Activated B cell treated with CpG ODN at 0.5 μM for 24 hours (primary cell): ENCODE measurements at regions not wholly inside any gene's neighbourhood (a gene's known extent, or its start where the extent isn't known, plus 50 kb on each side); places are given as distances from the start of the nearest gene placed in this dataset.
A peak's percentile ranks its signal among the peaks of the same experiment; 100 is the strongest.

Experiments
- ATAC-seq: fragments of 200-7000 bp; cut with Tn5 transposase; one replicate; pipeline ENCODE4 v1.10.0; 2021; ENCODE audit warnings: low read depth, mild to moderate bottlenecking, moderate library complexity
- CTCF ChIA-PET: fragments of 350-600 bp; sonication (Branson Sonifier 250); formaldehyde crosslinking; loops from one replicate; lab custom pipeline; 2021; ENCODE audit warnings: antibody characterized with exemption; lab: Charles Lee
- POLR2A ChIA-PET: fragments of 350-600 bp; sonication (Branson Sonifier 250); formaldehyde crosslinking; loops from one replicate; lab custom pipeline; 2021; ENCODE audit warnings: antibody characterized with exemption; lab: Charles Lee
- DNase-seq: peaks from one replicate; pipeline ENCODE4 v3.0.0; 2022
- H3K27ac Mint-ChIP-seq: one replicate; pipeline ENCODE4 v1.8.0; 2020; ENCODE audit warnings: mixed read lengths
- H3K27me3 Mint-ChIP-seq: one replicate; pipeline ENCODE4 v1.8.0; 2021; ENCODE audit warnings: mixed read lengths
- H3K36me3 Mint-ChIP-seq: one replicate; pipeline ENCODE4 v1.8.0; 2021; ENCODE audit warnings: low read depth, mixed read lengths
- H3K4me1 Mint-ChIP-seq: one replicate; pipeline ENCODE4 v1.8.0; 2021; ENCODE audit warnings: mixed read lengths
- H3K4me3 Mint-ChIP-seq: one replicate; pipeline ENCODE4 v1.8.0; 2020; ENCODE audit warnings: mild to moderate bottlenecking, mixed read lengths
- H3K9me3 Mint-ChIP-seq: one replicate; pipeline ENCODE4 v1.8.0; 2020; ENCODE audit warnings: mixed read lengths
- intact Hi-C: fragments of 100-400 bp; cut with micrococcal nuclease; formaldehyde crosslinking; loops from one replicate; pipeline ENCODE4 v1.15.1; 2024
- TF ChIP-seq, protein P1 (sequence below): fragments of 200-600 bp; IDR thresholded peaks from one replicate; pipeline ENCODE4 v1.8.0; 2022; ENCODE audit warnings: antibody characterized with exemption, mild to moderate bottlenecking

DNA sequence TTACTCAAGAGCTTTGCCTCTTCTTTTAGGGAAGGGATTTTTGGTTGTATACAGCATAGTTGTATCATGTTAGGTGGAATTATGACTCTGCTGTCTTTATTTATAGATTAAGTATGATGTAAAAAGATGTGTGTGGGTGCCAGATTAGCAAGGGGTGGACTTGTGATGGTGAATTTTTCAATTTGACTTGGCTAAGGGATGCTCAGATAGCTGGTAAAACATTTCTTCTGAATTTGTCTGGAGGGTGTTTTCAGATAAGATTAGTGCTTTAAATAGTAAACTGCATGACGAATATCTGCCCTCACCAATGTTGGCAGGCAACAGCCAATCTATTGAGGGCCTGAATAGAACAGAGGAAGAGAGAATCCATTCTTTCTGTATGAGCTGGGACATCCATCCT, 173.3 kb upstream of the TNFAIP3 start:
- no peaks in the 10 kb centered on the region for H3K9me3 Mint-ChIP-seq
- H3K27me3 Mint-ChIP-seq = peaks cover 5% of the 10 kb centered on the region
- no peak for DNase-seq
- peaks cover 4% of the 10 kb centered on the region for H3K4me1 Mint-ChIP-seq
- no peak for ATAC-seq
- H3K36me3 Mint-ChIP-seq = no peaks in the 10 kb centered on the region
- intact Hi-C loops = no loop called here
- H3K4me3 Mint-ChIP-seq = no peak overlapping the region
- POLR2A ChIA-PET = no interaction called here
- H3K27ac Mint-ChIP-seq = no peak overlapping the region
- TF ChIP-seq, protein P1, sequence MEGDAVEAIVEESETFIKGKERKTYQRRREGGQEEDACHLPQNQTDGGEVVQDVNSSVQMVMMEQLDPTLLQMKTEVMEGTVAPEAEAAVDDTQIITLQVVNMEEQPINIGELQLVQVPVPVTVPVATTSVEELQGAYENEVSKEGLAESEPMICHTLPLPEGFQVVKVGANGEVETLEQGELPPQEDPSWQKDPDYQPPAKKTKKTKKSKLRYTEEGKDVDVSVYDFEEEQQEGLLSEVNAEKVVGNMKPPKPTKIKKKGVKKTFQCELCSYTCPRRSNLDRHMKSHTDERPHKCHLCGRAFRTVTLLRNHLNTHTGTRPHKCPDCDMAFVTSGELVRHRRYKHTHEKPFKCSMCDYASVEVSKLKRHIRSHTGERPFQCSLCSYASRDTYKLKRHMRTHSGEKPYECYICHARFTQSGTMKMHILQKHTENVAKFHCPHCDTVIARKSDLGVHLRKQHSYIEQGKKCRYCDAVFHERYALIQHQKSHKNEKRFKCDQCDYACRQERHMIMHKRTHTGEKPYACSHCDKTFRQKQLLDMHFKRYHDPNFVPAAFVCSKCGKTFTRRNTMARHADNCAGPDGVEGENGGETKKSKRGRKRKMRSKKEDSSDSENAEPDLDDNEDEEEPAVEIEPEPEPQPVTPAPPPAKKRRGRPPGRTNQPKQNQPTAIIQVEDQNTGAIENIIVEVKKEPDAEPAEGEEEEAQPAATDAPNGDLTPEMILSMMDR = no peak
- CTCF ChIA-PET = interaction anchor here (1.5 kb wide), 1 partner anchor 32 kb away, joined by 3 read pairs; no protein-coding TSS in a partner anchor

DNA sequence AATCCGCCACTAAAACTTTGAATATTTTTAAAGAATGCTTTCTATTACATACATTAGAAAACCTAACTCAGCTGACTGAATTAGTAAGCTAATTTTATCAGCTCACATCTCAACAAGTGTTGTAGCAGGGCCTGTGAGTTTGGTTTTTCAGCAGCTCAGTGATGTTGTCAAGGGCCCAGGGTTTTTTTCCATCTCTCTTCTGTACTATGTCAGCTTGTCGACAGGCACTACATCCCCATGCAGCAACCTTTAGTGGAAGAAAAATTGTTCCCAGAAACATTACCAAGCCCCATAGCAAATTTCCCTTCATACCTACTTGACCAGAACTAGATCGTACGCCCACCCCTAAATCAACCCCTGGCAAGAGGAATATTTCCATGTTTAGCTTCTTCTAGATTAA, 170.3 kb upstream of the TNFAIP3 start:
- ATAC-seq (no peak), DNase-seq (no peak)
- ChIA-PET POLR2A (no interaction called here), CTCF (interaction anchor here (1.1 to 1.5 kb wide), 4 partner anchors 11 to 620 kb away, joined by 3 to 4 read pairs (median 3); no protein-coding TSS in a partner anchor)
- Mint-ChIP-seq H3K4me1 (peaks cover 14% of the 10 kb centered on the region), H3K9me3 (no peaks in the 10 kb centered on the region), H3K36me3 (no peaks in the 10 kb centered on the region), H3K27me3 (peaks cover 5% of the 10 kb centered on the region), H3K27ac (no peak overlapping the region), H3K4me3 (no peak overlapping the region)
- TF ChIP-seq, protein P1 = no peak
- intact Hi-C loops = no loop called here

DNA sequence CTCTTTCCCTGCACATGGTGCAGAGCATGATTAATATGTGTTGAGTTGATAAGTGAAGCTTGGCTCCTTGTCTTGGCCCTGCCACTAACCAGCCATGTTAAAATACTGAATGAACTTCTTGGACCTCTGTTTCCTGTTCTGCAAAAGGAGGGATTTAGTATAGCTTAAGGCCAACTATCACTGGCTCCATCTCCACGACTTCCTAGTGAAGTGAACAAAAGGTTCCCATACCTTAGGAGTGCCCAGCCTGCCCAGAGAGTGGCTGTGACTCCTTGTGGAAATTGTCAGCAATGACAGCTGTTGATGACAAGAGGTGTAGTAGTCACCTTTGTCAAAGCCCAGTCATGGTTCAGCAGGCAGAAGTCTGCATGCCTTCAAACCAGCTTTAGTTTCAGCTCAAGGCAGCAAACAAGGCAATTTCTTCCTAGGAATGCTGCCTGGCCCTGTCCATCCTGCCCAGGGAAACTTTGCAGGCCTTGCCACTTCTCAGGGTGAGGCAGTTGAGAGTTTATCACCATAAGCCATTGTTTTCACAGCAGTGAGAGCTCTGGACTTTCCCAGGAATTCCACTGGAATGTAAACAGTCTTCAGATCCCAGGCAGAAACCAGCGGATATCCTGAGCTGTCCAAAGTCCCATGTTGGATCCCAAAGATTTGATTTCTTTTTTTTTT, 169.7 kb upstream of the TNFAIP3 start:
- TF ChIP-seq, protein P1 = no peak
- intact Hi-C loops = no loop called here
- H3K4me3 Mint-ChIP-seq = no peak overlapping the region
- H3K27me3 Mint-ChIP-seq = peaks cover 5% of the 10 kb centered on the region
- POLR2A ChIA-PET = interaction anchor here (0.7 kb wide), 3 partner anchors 171 to 262 kb away, joined by 3 to 5 read pairs (median 5); no protein-coding TSS in a partner anchor
- no peaks in the 10 kb centered on the region for H3K36me3 Mint-ChIP-seq
- H3K27ac Mint-ChIP-seq = no peak overlapping the region
- CTCF ChIA-PET = interaction anchor here (1.1 to 1.5 kb wide), 4 partner anchors 11 to 621 kb away, joined by 3 to 4 read pairs (median 3); no protein-coding TSS in a partner anchor
- H3K4me1 Mint-ChIP-seq = peaks cover 14% of the 10 kb centered on the region
- peak; percentile 37 for ATAC-seq
- no peak for DNase-seq
- H3K9me3 Mint-ChIP-seq = no peaks in the 10 kb centered on the region

DNA sequence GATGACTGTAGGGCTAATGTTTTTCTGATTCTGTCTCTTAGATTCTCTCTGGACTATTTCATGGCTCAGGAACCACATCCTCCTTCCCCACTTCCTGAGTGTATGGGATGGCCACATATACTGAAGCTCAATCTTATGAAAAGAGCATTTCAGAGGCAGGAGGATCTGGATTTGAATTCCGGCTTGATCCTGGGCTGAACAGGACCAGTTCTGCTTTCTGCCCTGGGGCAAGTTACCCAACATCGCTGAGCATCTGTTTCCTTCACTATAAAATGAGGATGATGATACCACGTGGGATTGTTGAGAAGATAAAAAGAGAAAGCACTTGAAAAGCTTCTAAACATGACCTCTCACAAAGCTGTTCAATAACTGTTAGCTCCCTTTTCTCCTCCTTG, 168.4 kb upstream of the TNFAIP3 start:
- H3K27ac Mint-ChIP-seq = no peak overlapping the region
- H3K4me1 Mint-ChIP-seq = peaks cover 14% of the 10 kb centered on the region
- DNase-seq (no peak), ATAC-seq (no peak)
- ChIA-PET POLR2A (interaction anchor here (1.2 kb wide), 1 partner anchor 169 kb away, joined by 3 read pairs; the partner anchor contains the start of gene TNFAIP3), CTCF (interaction anchor here (0.8 to 1.8 kb wide), 7 partner anchors 11 to 309 kb away, joined by 3 to 9 read pairs (median 4); partner anchors contain the start of gene TNFAIP3)
- peaks cover 5% of the 10 kb centered on the region for H3K27me3 Mint-ChIP-seq
- TF ChIP-seq, protein P1 = no peak
- intact Hi-C loops = no loop called here
- no peaks in the 10 kb centered on the region for H3K9me3 Mint-ChIP-seq
- no peaks in the 10 kb centered on the region for H3K36me3 Mint-ChIP-seq
- no peak overlapping the region for H3K4me3 Mint-ChIP-seq

DNA sequence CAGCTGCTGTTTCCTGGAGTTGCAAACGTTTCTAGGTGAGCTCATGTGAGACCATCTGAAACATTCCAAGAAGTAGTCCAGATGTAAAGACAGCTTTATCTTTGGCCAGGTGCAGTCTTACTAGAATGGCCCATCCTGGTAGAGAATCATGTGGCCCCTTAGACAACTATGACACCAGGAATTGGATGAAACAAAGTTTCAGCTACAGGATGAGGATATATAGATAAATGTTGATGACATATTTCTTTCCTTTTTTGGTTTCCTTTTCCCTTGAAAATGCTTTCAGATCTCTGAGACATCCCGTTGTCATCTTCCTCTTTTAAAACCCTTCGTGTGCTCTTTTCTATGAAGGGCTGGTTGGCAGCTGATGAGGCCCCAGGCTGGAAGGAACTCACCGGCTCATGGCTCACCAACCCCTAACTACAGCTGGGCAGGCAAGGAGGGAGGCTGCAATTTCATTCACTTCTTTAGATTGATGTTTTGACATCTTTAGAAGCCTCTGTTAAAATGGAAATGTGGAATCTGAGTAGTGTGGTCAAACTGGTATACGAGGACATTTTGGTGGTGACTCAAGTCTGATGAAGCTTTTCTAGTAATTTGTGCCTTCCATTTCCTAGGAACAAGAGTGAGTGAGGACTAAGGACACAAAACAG, 167.9 kb upstream of the TNFAIP3 start:
- DNase-seq (no peak), ATAC-seq (peak; percentile 21)
- CTCF ChIA-PET = interaction anchor here (0.8 to 1.8 kb wide), 7 partner anchors 11 to 308 kb away, joined by 3 to 9 read pairs (median 4); partner anchors contain the start of gene TNFAIP3
- TF ChIP-seq, protein P1 = no peak
- H3K9me3 Mint-ChIP-seq = no peaks in the 10 kb centered on the region
- H3K4me1 Mint-ChIP-seq = peaks cover 14% of the 10 kb centered on the region
- peaks cover 5% of the 10 kb centered on the region for H3K27me3 Mint-ChIP-seq
- no peaks in the 10 kb centered on the region for H3K36me3 Mint-ChIP-seq
- intact Hi-C loops = no loop called here
- H3K27ac Mint-ChIP-seq = no peak overlapping the region
- H3K4me3 Mint-ChIP-seq = no peak overlapping the region
- POLR2A ChIA-PET = interaction anchor here (1.2 kb wide), 1 partner anchor 168 kb away, joined by 3 read pairs; the partner anchor contains the start of gene TNFAIP3
